ENCODE measurements at regions not wholly inside any gene's neighbourhood (a gene's known extent, or its start where the extent isn't known, plus 50 kb on each side); places are given as distances from the start of the nearest gene placed in this dataset.

- TF ChIP-seq TAF1 (IDR thresholded peaks at IDR 0.05; ENCODE audit: borderline replicate concordance, insufficient read depth, low read length) (no peak), POLR2AphosphoS5 (IDR thresholded peaks at IDR 0.05; ENCODE audit: low read depth, low read length) (no peak)
Measured at GRCh38 chr7:68043546-68043945, 1046.9 kb downstream of the TYW1 start.

Measured in PFSK-1 (cell line).